Brain microvascular endothelial cell (primary cell): ENCODE measurements at regions not wholly inside any gene's neighbourhood (a gene's known extent, or its start where the extent isn't known, plus 50 kb on each side); places are given as distances from the start of the nearest gene placed in this dataset.
"Not testable (repeated sequence)": the region's sequence is repeated elsewhere in the genome, so short reads cannot be mapped to it uniquely, and the experiment has no call there.

Experiments used
- DNase-seq: peaks from one replicate; pipeline ENCODE4 v3.0.0-alpha.2; 2020
- H3K27ac ChIP-seq: fragments of 250-450 bp; sonication (Bioruptor Pico); 2 replicates; pipeline ENCODE4 v1.5.1; 2020; ENCODE audit warnings: mild to moderate bottlenecking, moderate library complexity
- H3K27me3 ChIP-seq: fragments of 250-450 bp; sonication (Bioruptor Pico); replicated peaks from 2 replicates; pipeline ENCODE4 v1.5.1; 2020; ENCODE audit warnings: mild to moderate bottlenecking
- H3K36me3 ChIP-seq: fragments of 250-450 bp; sonication (Bioruptor Pico); replicated peaks from 2 replicates; pipeline ENCODE4 v1.5.1; 2020; ENCODE audit warnings: mild to moderate bottlenecking
- H3K4me3 ChIP-seq: 2 replicates; pipeline ENCODE4 v1.5.1; 2011; ENCODE audit warnings: low read depth, mild to moderate bottlenecking, control low read depth, low read length, moderate library complexity
- in situ Hi-C: cut with HindIII; loops from 2 replicates; pipeline ENCODE4 v1.10.0; 2017; ENCODE audit warnings: low sequenced_read_pairs, low pct_ligation_motif_present
- TF ChIP-seq, protein P1 (sequence below): IDR thresholded peaks from 2 replicates; pipeline ENCODE4 v1.5.1; 2011; ENCODE audit warnings: low read depth, mild to moderate bottlenecking, moderate library complexity, low read length, control low read depth, inconsistent platforms; ENCODE audit errors: missing control alignments

DNA sequence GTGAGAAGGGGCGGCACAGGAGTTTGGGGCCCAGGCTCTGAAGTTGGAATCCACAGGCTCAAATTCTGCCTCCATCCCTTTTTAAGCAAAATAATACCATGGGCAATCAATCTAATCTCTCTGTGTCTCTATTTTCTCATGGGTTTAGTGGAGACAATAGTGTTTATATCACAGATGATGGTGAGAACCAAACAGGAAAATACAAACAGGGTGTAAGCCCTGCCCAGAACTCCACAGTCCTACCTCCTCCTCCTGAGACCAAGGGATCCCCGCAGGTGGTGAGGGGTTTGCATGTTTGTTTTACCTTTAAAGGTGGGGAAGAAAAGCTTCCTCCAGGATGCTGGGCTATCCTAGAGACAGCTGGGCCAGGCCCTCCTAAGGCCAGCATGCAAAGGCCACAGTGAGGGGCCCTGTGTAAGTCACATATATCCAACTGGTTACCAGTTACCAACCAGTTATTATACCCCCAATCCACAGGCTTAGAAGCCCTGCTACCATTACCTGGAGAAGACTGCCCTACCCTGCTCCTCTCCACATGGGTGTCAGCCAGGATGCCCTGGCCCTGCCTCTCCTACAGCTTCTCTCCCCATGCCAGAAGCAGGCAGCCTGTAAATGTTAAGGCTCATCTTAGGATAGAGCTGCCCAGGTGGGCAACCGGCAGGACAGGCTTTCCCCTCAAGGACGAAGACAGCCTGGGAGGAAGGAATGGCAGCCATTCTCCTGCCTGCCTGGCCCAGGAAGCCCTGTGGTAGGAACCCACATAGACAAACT lies 658.4 kb downstream of the UQCRFS1 start:
- H3K27me3 ChIP-seq = no peaks in the 10 kb centered on the region
- H3K36me3 ChIP-seq = no peaks in the 10 kb centered on the region
- no peak overlapping the region for H3K4me3 ChIP-seq
- TF ChIP-seq, protein P1, sequence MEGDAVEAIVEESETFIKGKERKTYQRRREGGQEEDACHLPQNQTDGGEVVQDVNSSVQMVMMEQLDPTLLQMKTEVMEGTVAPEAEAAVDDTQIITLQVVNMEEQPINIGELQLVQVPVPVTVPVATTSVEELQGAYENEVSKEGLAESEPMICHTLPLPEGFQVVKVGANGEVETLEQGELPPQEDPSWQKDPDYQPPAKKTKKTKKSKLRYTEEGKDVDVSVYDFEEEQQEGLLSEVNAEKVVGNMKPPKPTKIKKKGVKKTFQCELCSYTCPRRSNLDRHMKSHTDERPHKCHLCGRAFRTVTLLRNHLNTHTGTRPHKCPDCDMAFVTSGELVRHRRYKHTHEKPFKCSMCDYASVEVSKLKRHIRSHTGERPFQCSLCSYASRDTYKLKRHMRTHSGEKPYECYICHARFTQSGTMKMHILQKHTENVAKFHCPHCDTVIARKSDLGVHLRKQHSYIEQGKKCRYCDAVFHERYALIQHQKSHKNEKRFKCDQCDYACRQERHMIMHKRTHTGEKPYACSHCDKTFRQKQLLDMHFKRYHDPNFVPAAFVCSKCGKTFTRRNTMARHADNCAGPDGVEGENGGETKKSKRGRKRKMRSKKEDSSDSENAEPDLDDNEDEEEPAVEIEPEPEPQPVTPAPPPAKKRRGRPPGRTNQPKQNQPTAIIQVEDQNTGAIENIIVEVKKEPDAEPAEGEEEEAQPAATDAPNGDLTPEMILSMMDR = no peak
- in situ Hi-C loops = no loop called here
- no peak for DNase-seq
- no peak overlapping the region for H3K27ac ChIP-seq

DNA sequence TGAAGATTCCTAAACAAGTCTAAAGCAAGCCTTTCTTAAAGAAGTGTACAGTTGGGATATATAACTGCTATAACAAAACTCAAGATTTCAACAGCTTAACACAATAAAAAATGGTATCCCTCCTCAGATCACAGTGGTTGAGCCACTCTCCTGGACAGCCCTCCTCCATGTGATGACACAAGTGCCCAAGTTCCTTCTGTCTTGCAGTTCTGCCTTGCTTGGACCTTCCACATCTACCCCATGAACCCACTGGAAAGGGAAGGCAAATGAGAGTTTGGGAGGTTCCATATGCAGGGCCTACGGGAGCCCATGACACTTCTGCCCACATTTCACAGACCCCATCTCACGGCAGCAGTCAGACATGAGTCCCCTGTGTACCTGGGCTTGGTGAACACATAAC lies 659.2 kb downstream of the UQCRFS1 start:
- H3K36me3 ChIP-seq = no peaks in the 10 kb centered on the region
- in situ Hi-C loops = no loop called here
- DNase-seq = no peak
- no peak overlapping the region for H3K27ac ChIP-seq
- TF ChIP-seq, protein P1 = no peak
- no peak overlapping the region for H3K4me3 ChIP-seq
- no peaks in the 10 kb centered on the region for H3K27me3 ChIP-seq

DNA sequence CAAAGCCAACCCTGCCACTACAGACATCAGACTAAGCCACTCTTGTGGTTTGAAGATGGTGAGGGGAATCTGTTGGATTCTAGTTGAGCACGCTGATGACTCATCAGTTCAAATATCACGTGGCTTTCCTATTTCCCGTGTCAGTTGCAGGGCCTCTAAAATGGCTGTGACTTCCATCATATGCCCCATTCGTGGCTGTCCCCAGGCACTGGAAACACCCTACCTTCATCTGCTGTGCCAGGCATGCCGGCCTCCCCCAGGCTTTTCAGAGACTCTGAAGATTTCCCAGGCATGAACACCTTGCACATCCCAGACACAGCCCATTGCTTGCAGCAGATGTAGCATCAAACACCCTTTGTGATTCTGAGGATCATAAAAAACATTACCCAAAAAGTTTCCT lies 659.9 kb downstream of the UQCRFS1 start:
- no peak for DNase-seq
- H3K4me3 ChIP-seq = no peak overlapping the region
- no peak overlapping the region for H3K27ac ChIP-seq
- TF ChIP-seq, protein P1 = no peak
- H3K36me3 ChIP-seq = no peaks in the 10 kb centered on the region
- H3K27me3 ChIP-seq = no peaks in the 10 kb centered on the region
- in situ Hi-C loops = no loop called here

DNA sequence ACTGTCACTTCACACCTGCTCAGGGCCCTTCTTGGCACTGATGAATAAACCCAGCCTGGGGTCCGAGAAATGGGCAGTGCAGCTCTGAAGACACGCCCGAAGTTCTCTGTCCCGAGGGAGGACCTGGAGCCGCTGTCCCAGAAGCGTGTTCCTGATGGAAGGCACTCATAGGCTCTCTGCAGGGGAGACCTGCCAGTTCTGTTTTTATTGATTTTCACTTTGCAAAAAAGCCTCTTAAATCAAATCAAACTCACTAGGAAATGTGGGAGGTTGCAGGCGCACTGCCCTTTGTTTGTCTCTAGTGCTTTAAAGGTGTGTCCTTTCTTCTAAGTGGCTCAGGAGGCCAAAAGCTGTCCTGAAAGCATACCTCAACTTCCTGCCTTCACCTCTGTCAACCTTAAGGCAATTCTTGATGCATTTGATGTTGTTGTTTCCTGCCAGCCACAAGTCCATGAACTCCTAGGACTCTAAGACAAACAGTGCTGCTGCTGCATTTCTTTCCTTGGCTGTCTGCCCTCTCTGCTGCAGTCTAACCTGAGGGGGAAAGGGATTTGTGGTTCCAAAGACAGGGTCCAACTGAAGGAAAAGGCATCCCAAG lies 663.2 kb downstream of the UQCRFS1 start:
- in situ Hi-C loops = no loop called here
- no peaks in the 10 kb centered on the region for H3K36me3 ChIP-seq
- no peak overlapping the region for H3K27ac ChIP-seq
- TF ChIP-seq, protein P1 = no peak
- no peaks in the 10 kb centered on the region for H3K27me3 ChIP-seq
- H3K4me3 ChIP-seq = no peak overlapping the region
- DNase-seq = no peak

DNA sequence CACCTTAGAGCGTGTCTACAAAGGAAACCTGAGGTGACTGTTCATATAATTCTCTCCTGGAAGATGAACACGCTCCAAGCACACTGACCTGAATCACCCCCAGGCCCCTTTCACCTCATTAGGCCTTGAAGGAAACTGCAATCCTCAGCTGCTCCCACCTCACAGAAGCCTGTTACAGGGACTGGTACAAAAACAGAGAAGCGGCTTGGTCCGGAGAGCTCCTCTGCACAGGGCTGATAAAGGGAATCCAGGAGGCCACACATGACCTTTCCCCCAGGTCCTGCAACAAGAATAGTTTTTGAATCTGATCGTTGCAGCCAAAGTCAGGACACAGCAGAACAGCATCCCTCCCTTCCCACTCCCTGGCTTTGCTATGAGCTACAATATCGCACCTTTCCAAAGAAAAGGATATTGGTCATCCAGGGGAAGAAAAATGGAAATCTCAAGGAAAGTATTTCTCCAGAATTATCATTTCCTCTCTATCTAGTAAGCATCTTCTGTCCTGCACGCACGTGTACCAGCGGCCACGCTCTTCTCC lies 666.7 kb downstream of the UQCRFS1 start:
- Histone ChIP-seq H3K27ac (no peak overlapping the region), H3K27me3 (no peaks in the 10 kb centered on the region), H3K36me3 (no peaks in the 10 kb centered on the region), H3K4me3 (no peak overlapping the region)
- TF ChIP-seq, protein P1 = no peak
- in situ Hi-C loops = no loop called here
- DNase-seq = no peak

DNA sequence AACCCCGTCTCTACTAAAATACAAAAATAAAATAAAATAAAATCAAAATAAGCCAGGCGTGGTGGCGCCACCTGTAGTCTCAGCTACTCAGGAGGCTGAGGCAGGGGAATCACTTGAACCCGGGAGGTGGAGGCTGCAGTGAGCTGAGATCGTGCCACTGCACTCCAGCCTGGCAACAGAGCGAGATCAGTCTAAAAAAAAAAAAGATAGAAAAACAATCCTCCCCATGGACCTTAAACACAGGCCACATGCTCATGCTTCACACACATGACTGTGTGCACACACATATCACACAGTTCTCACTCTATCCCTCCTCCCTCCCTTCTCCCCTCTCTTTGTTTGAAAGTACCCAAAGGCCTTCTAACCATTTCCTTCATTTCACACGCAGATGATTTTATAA lies 667.6 kb downstream of the UQCRFS1 start:
- in situ Hi-C loops, H3K4me3 ChIP-seq, H3K36me3 ChIP-seq, H3K27me3 ChIP-seq, DNase-seq, H3K27ac ChIP-seq: not testable (repeated sequence)
